ENCODE measurements at regions not wholly inside any gene's neighbourhood (a gene's known extent, or its start where the extent isn't known, plus 50 kb on each side); places are given as distances from the start of the nearest gene placed in this dataset.

- TF ChIP-seq KDM1A (IDR thresholded peaks at IDR 0.05; ENCODE audit: borderline replicate concordance, low read length) = no peak
- TF ChIP-seq CTCF (IDR thresholded peaks at IDR 0.05; ENCODE audit: control extremely low read depth in 1 of 3, insufficient read depth in 1 of 3, low read depth in 1 of 3, low read length in 3 of 3) = no peak
- no peak for TF ChIP-seq POLR2AphosphoS5 (IDR thresholded peaks at IDR 0.05; ENCODE audit: low read depth, low read length)
- TF ChIP-seq BRCA1 (IDR thresholded peaks at IDR 0.05; ENCODE audit: low read depth, low read length) = no peak
- no peak for TF ChIP-seq ATF2 (IDR thresholded peaks at IDR 0.05; ENCODE audit: low read length)
- TF ChIP-seq RBBP5 (IDR thresholded peaks at IDR 0.05; ENCODE audit: borderline replicate concordance, low read depth, low read length) = no peak
- no peak for TF ChIP-seq CHD2 (IDR thresholded peaks at IDR 0.05; ENCODE audit: low read length)
- TF ChIP-seq TCF12 (IDR thresholded peaks at IDR 0.05; ENCODE audit: low read depth, low read length) = no peak
- TF ChIP-seq POLR2A (IDR thresholded peaks at IDR 0.05; ENCODE audit: control extremely low read depth in 1 of 2, low read depth in 2 of 2, low read length in 2 of 2) = no peak
These were observed 95.9 kb upstream of the PCSK1 start for GRCh38 chr5:96528826-96529474.

All from H1 (cell line).